Sigmoid colon (tissue), 4 donors: ENCODE measurements at regions not wholly inside any gene's neighbourhood (a gene's known extent, or its start where the extent isn't known, plus 50 kb on each side); places are given as distances from the start of the nearest gene placed in this dataset.

ENCODE experiments used
- EP300 ChIP-seq, 4 donors: sonication (generic); formaldehyde crosslinking; IDR thresholded peaks; one replicate each; pipeline ENCODE4 v1.6.1; 2017; ENCODE audit warnings: antibody characterized with exemption in 4 of 4
- TF ChIP-seq, protein P1 (sequence below), 4 experiments: fragments of 450-650 bp in 3 of 4; fragments of 200-600 bp in 1 of 4; IDR thresholded peaks; one replicate each; pipeline ENCODE4 v1.5.1; 2016 to 2019; ENCODE audit warnings: antibody characterized with exemption in 4 of 4, mild to moderate bottlenecking in 3 of 4, moderate library complexity in 2 of 4

DNA sequence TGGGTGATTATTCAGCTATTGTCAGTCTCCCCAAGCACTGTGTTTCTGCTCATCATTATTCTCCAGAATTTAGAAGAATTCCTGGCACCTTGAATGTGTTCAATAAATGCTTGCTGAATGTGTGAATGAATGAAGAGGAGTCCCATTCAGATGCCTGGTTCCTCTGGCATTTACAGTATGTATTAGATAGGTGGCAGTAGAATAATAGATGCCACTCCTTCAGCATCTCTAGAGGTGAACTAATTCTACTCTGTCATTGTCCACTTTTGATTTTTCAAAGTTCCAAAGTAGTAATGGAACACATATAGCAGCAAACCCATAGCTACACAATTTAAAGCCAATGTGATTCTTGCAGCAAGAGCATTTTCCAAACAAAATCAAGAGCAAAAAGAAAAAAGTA, 118.9 kb upstream of the CEP162 start:
- TF ChIP-seq EP300 (IDR thresholded peaks at IDR 0.05) = no peak
- TF ChIP-seq, protein P1, sequence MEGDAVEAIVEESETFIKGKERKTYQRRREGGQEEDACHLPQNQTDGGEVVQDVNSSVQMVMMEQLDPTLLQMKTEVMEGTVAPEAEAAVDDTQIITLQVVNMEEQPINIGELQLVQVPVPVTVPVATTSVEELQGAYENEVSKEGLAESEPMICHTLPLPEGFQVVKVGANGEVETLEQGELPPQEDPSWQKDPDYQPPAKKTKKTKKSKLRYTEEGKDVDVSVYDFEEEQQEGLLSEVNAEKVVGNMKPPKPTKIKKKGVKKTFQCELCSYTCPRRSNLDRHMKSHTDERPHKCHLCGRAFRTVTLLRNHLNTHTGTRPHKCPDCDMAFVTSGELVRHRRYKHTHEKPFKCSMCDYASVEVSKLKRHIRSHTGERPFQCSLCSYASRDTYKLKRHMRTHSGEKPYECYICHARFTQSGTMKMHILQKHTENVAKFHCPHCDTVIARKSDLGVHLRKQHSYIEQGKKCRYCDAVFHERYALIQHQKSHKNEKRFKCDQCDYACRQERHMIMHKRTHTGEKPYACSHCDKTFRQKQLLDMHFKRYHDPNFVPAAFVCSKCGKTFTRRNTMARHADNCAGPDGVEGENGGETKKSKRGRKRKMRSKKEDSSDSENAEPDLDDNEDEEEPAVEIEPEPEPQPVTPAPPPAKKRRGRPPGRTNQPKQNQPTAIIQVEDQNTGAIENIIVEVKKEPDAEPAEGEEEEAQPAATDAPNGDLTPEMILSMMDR (IDR thresholded peaks at IDR 0.05) = no peak
